ENCODE measurements at regions not wholly inside any gene's neighbourhood (a gene's known extent, or its start where the extent isn't known, plus 50 kb on each side); places are given as distances from the start of the nearest gene placed in this dataset.
A peak's percentile ranks its signal among the peaks of the same experiment; 100 is the strongest.

- TF ChIP-seq CTCF (IDR thresholded peaks at IDR 0.05; ENCODE audit: poor library complexity, severe bottlenecking), result no peak
- no peak for ATAC-seq (ENCODE audit: low read depth)
- Histone ChIP-seq H3K4me3 (ENCODE audit: severe bottlenecking) (no peak overlapping the region), H3K9me3 (ENCODE audit: severe bottlenecking) (no peaks in the 10 kb centered on the region), H3K4me1 (ENCODE audit: insufficient read depth, poor library complexity, severe bottlenecking) (no peaks in the 10 kb centered on the region), H3K36me3 (ENCODE audit: low read depth) (no peaks in the 10 kb centered on the region), H3K27ac (ENCODE audit: poor library complexity, severe bottlenecking) (no peak overlapping the region), H3K27me3 (ENCODE audit: insufficient read depth, poor library complexity, severe bottlenecking) (peaks cover 13% of the 10 kb centered on the region)
- no peak for DNase-seq (ENCODE audit: low spot score)
These were observed 409.9 kb upstream of the SGCG start for GRCh38 chr13:22770891-22771290.

- ATAC-seq (ENCODE audit: low read depth), result no peak
- no peak overlapping the region for H3K27ac ChIP-seq (ENCODE audit: poor library complexity, severe bottlenecking)
- no peak for TF ChIP-seq CTCF (IDR thresholded peaks at IDR 0.05; ENCODE audit: poor library complexity, severe bottlenecking)
- H3K4me1 ChIP-seq (ENCODE audit: insufficient read depth, poor library complexity, severe bottlenecking), result no peaks in the 10 kb centered on the region
- no peak overlapping the region for H3K4me3 ChIP-seq (ENCODE audit: severe bottlenecking)
- no peaks in the 10 kb centered on the region for H3K9me3 ChIP-seq (ENCODE audit: severe bottlenecking)
- no peak for DNase-seq (ENCODE audit: low spot score)
- H3K36me3 ChIP-seq (ENCODE audit: low read depth), result no peaks in the 10 kb centered on the region
- H3K27me3 ChIP-seq (ENCODE audit: insufficient read depth, poor library complexity, severe bottlenecking), result peaks cover 12% of the 10 kb centered on the region
These were observed 407.3 kb upstream of the SGCG start for GRCh38 chr13:22773465-22773864.

- ATAC-seq (ENCODE audit: low read depth), result no peak
- Histone ChIP-seq H3K4me1 (ENCODE audit: insufficient read depth, poor library complexity, severe bottlenecking) (no peaks in the 10 kb centered on the region), H3K36me3 (ENCODE audit: low read depth) (no peaks in the 10 kb centered on the region), H3K27me3 (ENCODE audit: insufficient read depth, poor library complexity, severe bottlenecking) (peaks cover 12% of the 10 kb centered on the region), H3K27ac (ENCODE audit: poor library complexity, severe bottlenecking) (no peak overlapping the region), H3K4me3 (ENCODE audit: severe bottlenecking) (no peak overlapping the region), H3K9me3 (ENCODE audit: severe bottlenecking) (no peaks in the 10 kb centered on the region)
- no peak for TF ChIP-seq CTCF (IDR thresholded peaks at IDR 0.05; ENCODE audit: poor library complexity, severe bottlenecking)
- DNase-seq (ENCODE audit: low spot score), result no peak
These were observed 404.2 kb upstream of the SGCG start for GRCh38 chr13:22776394-22777186.

GRCh38 chr13:22777207-22777606 lies 403.6 kb upstream of the SGCG start:
- Histone ChIP-seq H3K36me3 (ENCODE audit: low read depth) (no peaks in the 10 kb centered on the region), H3K27ac (ENCODE audit: poor library complexity, severe bottlenecking) (no peak overlapping the region), H3K4me3 (ENCODE audit: severe bottlenecking) (no peak overlapping the region), H3K9me3 (ENCODE audit: severe bottlenecking) (no peaks in the 10 kb centered on the region), H3K27me3 (ENCODE audit: insufficient read depth, poor library complexity, severe bottlenecking) (peaks cover 8% of the 10 kb centered on the region), H3K4me1 (ENCODE audit: insufficient read depth, poor library complexity, severe bottlenecking) (no peaks in the 10 kb centered on the region)
- no peak for TF ChIP-seq CTCF (IDR thresholded peaks at IDR 0.05; ENCODE audit: poor library complexity, severe bottlenecking)
- DNase-seq (ENCODE audit: low spot score), result no peak
- no peak for ATAC-seq (ENCODE audit: low read depth)

- Histone ChIP-seq H3K27ac (ENCODE audit: poor library complexity, severe bottlenecking) (no peak overlapping the region), H3K36me3 (ENCODE audit: low read depth) (no peaks in the 10 kb centered on the region), H3K27me3 (ENCODE audit: insufficient read depth, poor library complexity, severe bottlenecking) (no peaks in the 10 kb centered on the region), H3K4me1 (ENCODE audit: insufficient read depth, poor library complexity, severe bottlenecking) (no peaks in the 10 kb centered on the region), H3K9me3 (ENCODE audit: severe bottlenecking) (no peaks in the 10 kb centered on the region), H3K4me3 (ENCODE audit: severe bottlenecking) (no peak overlapping the region)
- TF ChIP-seq CTCF (IDR thresholded peaks at IDR 0.05; ENCODE audit: poor library complexity, severe bottlenecking), result no peak
- ATAC-seq (ENCODE audit: low read depth), result peak; percentile 42; the same call in 1 of the 3 replicates
- DNase-seq (ENCODE audit: low spot score), result no peak
These were observed 391.7 kb upstream of the SGCG start for GRCh38 chr13:22789027-22789593.
